OCI-LY7 (cell line): ENCODE measurements at regions not wholly inside any gene's neighbourhood (a gene's known extent, or its start where the extent isn't known, plus 50 kb on each side); places are given as distances from the start of the nearest gene placed in this dataset.

Experiments
- EZH2phosphoT487 ChIP-seq: fragments of 200-600 bp; sonication (generic); IDR thresholded peaks from 2 replicates; pipeline ENCODE4 v1.6.1; 2018; ENCODE audit warnings: low read depth, borderline replicate concordance, mild to moderate bottlenecking, mixed run types, antibody characterized with exemption, low read length, moderate library complexity, mixed read lengths
- TF ChIP-seq, protein P1 (sequence below): fragments of 200-600 bp; sonication (generic); conservative IDR thresholded peaks from 2 replicates; pipeline ENCODE4 v1.5.1; 2014; ENCODE audit warnings: mild to moderate bottlenecking, antibody characterized with exemption, low read length, moderate library complexity, mixed read lengths

DNA sequence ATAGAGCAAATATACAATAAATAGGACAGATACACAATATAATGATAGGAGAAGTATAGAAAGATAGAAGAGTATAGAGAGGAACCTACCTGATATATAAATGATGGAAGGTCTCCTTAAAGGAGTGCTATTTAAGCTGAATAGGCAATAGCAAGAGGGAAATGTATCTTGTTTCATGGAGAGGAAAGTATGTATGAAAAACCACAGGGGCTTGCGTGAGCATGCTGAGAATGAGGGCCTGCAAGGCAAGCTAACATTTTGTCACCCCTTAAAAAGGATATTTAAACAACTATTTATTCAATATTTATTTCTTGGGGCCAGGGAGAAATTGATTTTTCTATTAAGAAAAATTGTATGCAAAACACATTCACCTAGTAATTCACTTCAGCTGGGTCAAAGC lies 150.9 kb upstream of the ZRANB2 start:
- TF ChIP-seq, protein P1, sequence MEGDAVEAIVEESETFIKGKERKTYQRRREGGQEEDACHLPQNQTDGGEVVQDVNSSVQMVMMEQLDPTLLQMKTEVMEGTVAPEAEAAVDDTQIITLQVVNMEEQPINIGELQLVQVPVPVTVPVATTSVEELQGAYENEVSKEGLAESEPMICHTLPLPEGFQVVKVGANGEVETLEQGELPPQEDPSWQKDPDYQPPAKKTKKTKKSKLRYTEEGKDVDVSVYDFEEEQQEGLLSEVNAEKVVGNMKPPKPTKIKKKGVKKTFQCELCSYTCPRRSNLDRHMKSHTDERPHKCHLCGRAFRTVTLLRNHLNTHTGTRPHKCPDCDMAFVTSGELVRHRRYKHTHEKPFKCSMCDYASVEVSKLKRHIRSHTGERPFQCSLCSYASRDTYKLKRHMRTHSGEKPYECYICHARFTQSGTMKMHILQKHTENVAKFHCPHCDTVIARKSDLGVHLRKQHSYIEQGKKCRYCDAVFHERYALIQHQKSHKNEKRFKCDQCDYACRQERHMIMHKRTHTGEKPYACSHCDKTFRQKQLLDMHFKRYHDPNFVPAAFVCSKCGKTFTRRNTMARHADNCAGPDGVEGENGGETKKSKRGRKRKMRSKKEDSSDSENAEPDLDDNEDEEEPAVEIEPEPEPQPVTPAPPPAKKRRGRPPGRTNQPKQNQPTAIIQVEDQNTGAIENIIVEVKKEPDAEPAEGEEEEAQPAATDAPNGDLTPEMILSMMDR = no peak
- no peak for TF ChIP-seq EZH2phosphoT487
